ENCODE measurements at regions not wholly inside any gene's neighbourhood (a gene's known extent, or its start where the extent isn't known, plus 50 kb on each side); places are given as distances from the start of the nearest gene placed in this dataset.

GRCh38 chr4:130922955-130923354 lies 1827.0 kb downstream of the C4orf33 start:
- DNase-seq (ENCODE audit: low read depth, low spot score) (no peak), FAIRE-seq (no peak)
- TF ChIP-seq EZH2 (IDR thresholded peaks at IDR 0.05; ENCODE audit: low read length) (no peak), CTCF (optimal IDR thresholded peaks at IDR 0.05 in 1 of 3, IDR thresholded peaks at IDR 0.05 in 1 of 3, conservative IDR thresholded peaks at IDR 0.05 in 1 of 3; ENCODE audit: extremely low read depth in 1 of 3, insufficient read depth in 2 of 3, low read length in 3 of 3) (no peak)
- Histone ChIP-seq H3K27me3 (ENCODE audit: control insufficient read depth, extremely low read depth, insufficient read depth, low read length) (no peaks in the 10 kb centered on the region), H3K79me2 (ENCODE audit: control insufficient read depth, insufficient read depth, low read length) (no peaks in the 10 kb centered on the region), H3K9me3 (ENCODE audit: control insufficient read depth, low read depth, low read length) (no peaks in the 10 kb centered on the region), H3K4me1 (ENCODE audit: control insufficient read depth, extremely low read depth, insufficient read depth, low read length) (no peaks in the 10 kb centered on the region), H4K20me1 (ENCODE audit: control insufficient read depth, extremely low read depth, insufficient read depth, low read length) (no peaks in the 10 kb centered on the region), H3K4me3 (ENCODE audit: control insufficient read depth in 2 of 3, extremely low read depth in 1 of 3, insufficient read depth in 2 of 3, low read depth in 1 of 3, low read length in 3 of 3) (no peak overlapping the region), H3K27ac (ENCODE audit: control insufficient read depth, insufficient read depth, low read length) (no peak overlapping the region), H3K36me3 (ENCODE audit: control insufficient read depth in 2 of 2, extremely low read depth in 1 of 2, insufficient read depth in 2 of 2, low read length in 2 of 2) (no peaks in the 10 kb centered on the region), H3K4me2 (ENCODE audit: control insufficient read depth, extremely low read depth, insufficient read depth, low read depth, low read length) (no peak overlapping the region), H2AFZ (ENCODE audit: control insufficient read depth, low read length) (no peak overlapping the region), H3K9me1 (ENCODE audit: control insufficient read depth, extremely low read depth, insufficient read depth, low read length) (no peaks in the 10 kb centered on the region), H3K9ac (ENCODE audit: control insufficient read depth, extremely low read depth, insufficient read depth, low read length) (no peak overlapping the region)
- dilution Hi-C loops (cut with MboI; ENCODE audit: extremely low pct_ligation_motif_present, low sequenced_read_pairs): no loop called here

GRCh38 chr4:130955520-130955919 lies 1859.6 kb downstream of the C4orf33 start:
- no peaks in the 10 kb centered on the region for H3K36me3 ChIP-seq (ENCODE audit: control insufficient read depth in 2 of 2, extremely low read depth in 1 of 2, insufficient read depth in 2 of 2, low read length in 2 of 2)
- FAIRE-seq (no peak), DNase-seq (ENCODE audit: low read depth, low spot score) (no peak)
- H3K4me3 ChIP-seq (ENCODE audit: control insufficient read depth in 2 of 3, extremely low read depth in 1 of 3, insufficient read depth in 2 of 3, low read depth in 1 of 3, low read length in 3 of 3): no peak overlapping the region
- no peak overlapping the region for H3K4me2 ChIP-seq (ENCODE audit: control insufficient read depth, extremely low read depth, insufficient read depth, low read depth, low read length)
- H3K9me1 ChIP-seq (ENCODE audit: control insufficient read depth, extremely low read depth, insufficient read depth, low read length): no peaks in the 10 kb centered on the region
- dilution Hi-C loops (cut with MboI; ENCODE audit: extremely low pct_ligation_motif_present, low sequenced_read_pairs): no loop called here
- H3K27me3 ChIP-seq (ENCODE audit: control insufficient read depth, extremely low read depth, insufficient read depth, low read length): no peaks in the 10 kb centered on the region
- H4K20me1 ChIP-seq (ENCODE audit: control insufficient read depth, extremely low read depth, insufficient read depth, low read length): no peaks in the 10 kb centered on the region
- no peaks in the 10 kb centered on the region for H3K4me1 ChIP-seq (ENCODE audit: control insufficient read depth, extremely low read depth, insufficient read depth, low read length)
- H3K9me3 ChIP-seq (ENCODE audit: control insufficient read depth, low read depth, low read length): no peaks in the 10 kb centered on the region
- H3K27ac ChIP-seq (ENCODE audit: control insufficient read depth, insufficient read depth, low read length): no peak overlapping the region
- no peaks in the 10 kb centered on the region for H3K79me2 ChIP-seq (ENCODE audit: control insufficient read depth, insufficient read depth, low read length)
- no peak for TF ChIP-seq CTCF (optimal IDR thresholded peaks at IDR 0.05 in 1 of 3, IDR thresholded peaks at IDR 0.05 in 1 of 3, conservative IDR thresholded peaks at IDR 0.05 in 1 of 3; ENCODE audit: extremely low read depth in 1 of 3, insufficient read depth in 2 of 3, low read length in 3 of 3)
- no peak for TF ChIP-seq EZH2 (IDR thresholded peaks at IDR 0.05; ENCODE audit: low read length)
- H2AFZ ChIP-seq (ENCODE audit: control insufficient read depth, low read length): no peak overlapping the region
- H3K9ac ChIP-seq (ENCODE audit: control insufficient read depth, extremely low read depth, insufficient read depth, low read length): no peak overlapping the region
